IMR-90 (cell line): ENCODE measurements at regions not wholly inside any gene's neighbourhood (a gene's known extent, or its start where the extent isn't known, plus 50 kb on each side); places are given as distances from the start of the nearest gene placed in this dataset.

Experiments used
- CEBPB ChIP-seq: IDR thresholded peaks from 2 replicates; pipeline ENCODE4 v1.6.1; 2012; ENCODE audit warnings: low read depth, low read length, improper control_type of control experiment
- CTCF ChIP-seq: conservative IDR thresholded peaks from 2 replicates; pipeline ENCODE4 v1.5.1; 2012; ENCODE audit warnings: mild to moderate bottlenecking, low read depth, low read length, improper control_type of control experiment
- MAFK ChIP-seq: IDR thresholded peaks from 2 replicates; pipeline ENCODE4 v1.6.1; 2012; ENCODE audit warnings: low read depth, low read length, improper control_type of control experiment
- POLR2A ChIP-seq: IDR thresholded peaks from 2 replicates; pipeline ENCODE4 v1.6.1; 2012; ENCODE audit warnings: mild to moderate bottlenecking, low read depth, low read length
- USF2 ChIP-seq: fragments of 150-350 bp; IDR thresholded peaks from 2 replicates; pipeline ENCODE4 v1.6.1; 2017; ENCODE audit warnings: mild to moderate bottlenecking, antibody characterized with exemption, low read length, low read depth

- TF ChIP-seq CEBPB (no peak), CTCF (no peak), POLR2A (no peak), MAFK (no peak), USF2 (no peak)
Measured at GRCh38 chr6:71028236-71028876, 71.5 kb upstream of the B3GAT2 start.
